HG03457 (cell line): ENCODE measurements at regions not wholly inside any gene's neighbourhood (a gene's known extent, or its start where the extent isn't known, plus 50 kb on each side); places are given as distances from the start of the nearest gene placed in this dataset.
"Not testable (repeated sequence)": the region's sequence is repeated elsewhere in the genome, so short reads cannot be mapped to it uniquely, and the experiment has no call there.

Experiments used
- ATAC-seq: cut with Tn5 transposase; IDR thresholded peaks from one replicate; pipeline ENCODE4 v1.9.1; 2021; ENCODE audit warnings: moderate number of reproducible peaks; ENCODE audit not compliant: unreplicated experiment

GRCh38 chr10:91080776-91081175 is 139.7 kb upstream of the PCGF5 start:
- ATAC-seq = no peak

DNA sequence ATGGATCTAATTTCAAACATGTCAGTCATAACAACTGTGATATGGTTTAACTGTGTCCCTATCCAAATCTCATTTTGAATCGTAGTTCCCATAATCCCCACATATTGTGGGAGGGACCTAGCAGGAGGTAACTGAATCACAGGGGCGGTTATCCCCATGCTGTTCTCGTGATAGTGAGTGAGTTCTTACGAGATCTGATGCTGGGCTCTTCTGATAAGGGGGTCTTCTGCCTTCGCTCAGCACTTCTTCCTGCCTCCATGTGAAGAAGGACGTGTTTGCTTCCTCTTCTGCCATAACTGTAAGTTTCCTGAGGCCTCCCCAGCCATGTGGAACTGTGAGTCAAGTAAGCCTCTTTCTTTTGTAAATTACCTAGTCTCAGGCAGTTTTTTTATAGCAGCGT is 138.0 kb upstream of the PCGF5 start:
- no peak for ATAC-seq

DNA sequence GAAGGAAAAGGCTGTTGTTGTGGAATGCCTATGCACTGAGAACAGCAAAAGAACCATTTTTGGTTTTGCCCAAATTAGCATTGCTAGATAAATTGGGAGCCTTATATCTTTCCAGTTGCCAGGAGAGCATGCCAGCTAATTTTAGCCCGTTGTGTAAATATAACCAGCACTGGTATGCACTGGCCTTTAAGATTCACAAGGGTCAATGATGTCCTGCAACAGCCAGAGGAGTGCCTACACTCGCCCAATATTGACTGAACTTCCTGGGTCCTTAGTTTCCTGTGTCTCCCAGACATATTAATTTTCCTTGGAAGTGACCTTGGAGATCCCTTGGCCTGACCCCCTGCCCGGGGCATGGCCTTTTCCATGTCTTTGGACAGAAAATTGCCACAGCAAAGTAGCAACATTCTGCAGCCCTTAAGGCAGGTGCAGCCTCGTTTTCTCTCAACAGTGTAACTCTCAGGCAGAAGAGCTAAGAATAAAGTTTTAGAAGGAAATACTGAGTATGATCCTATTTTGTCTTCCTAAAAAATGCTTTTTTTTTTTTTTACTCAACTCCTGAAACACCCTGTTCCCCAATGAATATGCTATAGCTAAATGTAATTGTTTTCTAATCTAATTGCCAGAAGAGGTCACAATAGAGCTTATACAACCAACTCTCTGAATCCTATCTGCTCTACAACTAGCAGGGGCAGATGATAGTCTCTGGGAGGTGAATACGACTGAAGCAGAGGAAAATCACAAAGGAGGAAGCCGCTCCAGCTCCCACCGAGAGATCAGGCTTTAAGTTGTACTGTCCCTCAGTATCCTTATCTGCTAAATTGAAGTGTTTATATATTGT is 131.9 kb upstream of the PCGF5 start:
- no peak for ATAC-seq

- ATAC-seq = no peak
These were observed 129.5 kb upstream of the PCGF5 start for GRCh38 chr10:91090761-91091529.

DNA sequence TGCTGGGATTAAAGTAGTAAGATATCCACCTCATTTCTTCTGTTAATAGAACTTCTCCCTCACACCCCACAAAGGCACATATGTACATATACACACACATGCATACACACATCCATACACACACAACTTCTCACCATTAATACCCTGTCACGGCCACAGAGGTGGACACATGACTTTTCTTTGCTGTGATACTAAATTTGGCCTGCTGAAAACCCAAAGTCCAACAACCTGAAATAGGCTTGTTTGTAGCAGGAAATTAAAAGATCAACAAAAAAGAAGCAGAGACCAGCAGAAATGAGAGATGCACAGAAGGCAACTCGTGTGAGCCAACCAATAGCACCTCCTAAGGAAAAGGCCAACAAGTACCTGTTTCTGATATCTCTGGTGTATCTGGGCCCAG is 128.7 kb upstream of the PCGF5 start:
- no peak for ATAC-seq

- no peak for ATAC-seq
These were observed 124.2 kb upstream of the PCGF5 start for GRCh38 chr10:91096274-91096673.

DNA sequence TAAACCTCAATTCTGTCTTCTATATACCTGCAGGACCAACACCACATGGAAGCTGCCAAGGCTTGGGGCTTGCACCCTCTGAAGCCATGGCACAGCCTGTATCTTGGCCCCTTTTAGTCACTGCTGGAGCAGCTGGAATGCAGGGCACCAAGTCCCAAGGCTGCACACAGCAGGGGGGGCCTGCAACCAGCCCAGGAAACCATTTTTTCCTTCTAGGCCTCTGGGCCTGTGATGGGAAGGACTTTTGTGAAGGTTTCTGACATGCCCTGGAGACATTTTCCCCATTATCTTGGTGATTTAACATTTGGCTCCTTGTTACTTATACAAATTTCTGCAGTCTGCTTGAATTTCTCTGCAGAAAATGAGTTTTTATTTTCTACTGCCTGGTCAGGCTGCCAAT is 123.2 kb upstream of the PCGF5 start:
- ATAC-seq = no peak

DNA sequence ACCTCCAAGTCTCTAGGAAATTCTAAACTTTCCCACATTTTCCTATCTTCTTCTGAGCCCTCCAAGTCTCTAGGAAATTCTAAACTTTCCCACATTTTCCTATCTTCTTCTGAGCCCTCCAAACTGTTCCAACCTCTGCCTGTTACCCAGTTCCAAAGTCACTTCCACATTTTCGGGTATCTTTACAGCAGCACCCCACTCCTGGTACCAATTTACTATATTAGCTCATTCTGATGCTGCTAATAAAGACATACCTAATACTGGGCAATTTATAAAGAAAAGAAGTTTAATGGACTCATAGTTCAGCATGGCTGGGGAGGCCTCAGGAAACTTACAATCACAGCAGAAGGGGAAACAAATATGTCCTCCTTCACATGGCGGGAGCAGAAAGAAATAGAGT is 122.4 kb upstream of the PCGF5 start:
- not testable (repeated sequence) for ATAC-seq

GRCh38 chr10:91103384-91104192 is 116.9 kb upstream of the PCGF5 start:
- ATAC-seq = no peak

DNA sequence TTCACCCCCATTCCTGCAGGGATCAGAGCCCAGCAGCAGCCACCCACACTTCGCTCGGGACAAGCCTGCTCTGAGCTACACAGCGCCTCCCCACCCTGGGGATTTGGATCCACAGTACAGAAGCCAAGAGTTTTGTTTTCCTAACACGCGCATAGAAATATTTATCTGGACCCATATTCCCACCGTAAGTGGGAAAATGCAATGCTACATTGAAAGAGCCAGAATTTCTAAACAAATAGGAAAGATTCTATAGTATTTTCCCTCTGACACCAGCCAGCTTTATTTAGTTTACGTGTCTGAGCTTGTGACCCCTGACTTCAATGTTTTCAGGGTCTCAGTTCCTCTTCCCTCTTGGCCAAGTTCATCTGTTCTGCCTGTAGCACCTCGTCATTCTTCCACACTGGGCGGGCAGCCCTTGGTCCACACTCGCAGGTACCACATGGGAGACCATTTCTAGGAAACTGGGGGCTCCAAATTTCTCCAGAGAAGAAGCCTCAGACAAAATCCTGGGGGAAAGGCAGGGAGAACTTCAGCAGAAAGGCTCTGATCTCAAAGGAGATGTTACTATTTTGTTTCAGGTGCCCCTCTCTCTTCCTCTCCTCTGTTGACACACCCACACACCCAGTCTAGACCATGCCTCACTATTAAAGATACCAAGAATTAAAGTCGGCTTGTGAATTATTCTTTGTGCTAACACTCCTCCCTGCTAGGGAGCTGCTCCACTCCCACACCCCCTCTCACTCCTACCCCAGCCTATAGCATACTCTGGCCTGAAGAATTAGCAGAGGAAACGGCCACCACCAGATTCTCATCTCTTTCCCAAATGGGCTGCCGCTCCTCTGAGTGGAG is 116.0 kb upstream of the PCGF5 start:
- no peak for ATAC-seq

DNA sequence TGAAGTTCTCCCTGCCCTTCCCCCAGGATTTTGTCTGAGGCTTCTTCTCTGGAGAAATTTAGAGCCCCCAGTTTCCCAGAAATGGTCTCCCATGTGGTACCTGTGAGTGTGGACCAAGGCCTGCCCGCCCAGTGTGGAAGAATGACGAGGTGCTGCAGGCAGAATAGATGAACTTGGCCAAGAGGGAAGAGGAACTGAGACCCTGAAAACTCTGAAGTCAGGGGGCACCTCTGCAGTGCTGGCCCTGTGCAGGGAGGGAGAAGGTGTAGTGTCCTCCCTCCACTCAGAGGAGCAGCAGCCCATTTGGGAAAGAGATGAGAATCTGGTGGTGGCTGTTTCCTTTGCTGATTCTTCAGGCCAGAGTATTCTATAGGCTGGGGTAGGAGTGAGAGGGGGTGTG is 115.2 kb upstream of the PCGF5 start:
- ATAC-seq = no peak

GRCh38 chr10:91108820-91109219 is 111.6 kb upstream of the PCGF5 start:
- ATAC-seq = no peak

DNA sequence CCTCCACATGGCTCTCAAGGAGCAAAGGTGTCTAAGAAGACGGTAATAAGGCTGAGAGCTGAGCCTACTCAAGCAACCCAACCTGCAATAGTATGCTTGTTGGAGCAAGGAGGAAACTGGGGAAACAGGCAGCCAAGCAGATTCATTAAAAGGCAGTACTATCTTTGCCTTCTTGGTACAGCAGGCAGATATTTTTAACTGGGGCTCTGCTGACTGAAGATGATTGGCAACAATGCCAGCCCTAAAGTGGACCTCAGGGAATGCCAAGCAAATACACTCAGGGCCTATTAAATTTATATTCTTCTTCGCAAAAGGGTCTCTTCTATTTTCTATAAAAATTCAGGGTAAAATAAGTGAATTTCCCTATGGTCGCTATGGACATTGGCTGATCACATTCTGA is 109.4 kb upstream of the PCGF5 start:
- no peak for ATAC-seq

- no peak for ATAC-seq
These were observed 104.7 kb upstream of the PCGF5 start for GRCh38 chr10:91115618-91116390.

- no peak for ATAC-seq
These were observed 103.0 kb upstream of the PCGF5 start for GRCh38 chr10:91117505-91117904.

DNA sequence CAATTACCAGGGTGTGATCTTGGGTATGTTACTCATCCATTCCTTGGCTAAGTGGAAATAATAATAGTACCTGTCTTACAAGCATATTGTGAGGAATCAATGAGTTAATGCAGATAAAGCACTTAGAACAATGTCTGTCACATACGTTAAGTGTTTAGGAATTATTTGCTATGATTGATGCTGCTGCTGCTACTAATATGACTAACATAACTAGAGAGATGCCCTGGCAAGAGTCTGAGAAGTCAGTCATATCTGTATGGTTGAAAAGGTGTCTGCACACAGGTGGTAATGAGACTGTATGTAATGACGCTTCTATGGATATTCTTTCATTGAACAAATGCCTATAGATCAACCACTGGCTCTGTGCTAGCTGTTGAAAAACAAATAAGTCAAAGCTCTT is 100.1 kb upstream of the PCGF5 start:
- ATAC-seq = no peak

GRCh38 chr10:91123261-91123660 is 97.2 kb upstream of the PCGF5 start:
- no peak for ATAC-seq

- no peak for ATAC-seq
These were observed 96.4 kb upstream of the PCGF5 start for GRCh38 chr10:91124016-91124415.

DNA sequence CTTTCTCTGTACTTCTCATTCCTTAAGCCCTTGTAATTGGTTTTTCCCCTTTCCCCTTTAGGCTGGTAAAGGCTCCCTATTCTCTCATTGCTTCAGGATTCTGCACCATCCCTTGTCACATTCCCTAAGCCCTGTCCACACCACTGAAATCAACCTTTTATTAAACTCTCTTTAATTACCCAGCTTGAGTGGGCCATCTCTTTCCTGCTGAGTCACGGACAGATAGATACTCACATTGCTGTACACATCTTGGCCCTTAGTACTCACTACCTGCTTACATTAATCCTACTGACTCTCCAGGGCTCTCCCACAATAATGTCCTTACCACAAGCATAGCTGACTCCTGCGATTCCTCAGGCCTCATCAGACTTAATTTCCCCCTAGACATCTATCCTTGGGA is 94.0 kb upstream of the PCGF5 start:
- no peak for ATAC-seq
